GM19397 (cell line): ENCODE measurements at regions not wholly inside any gene's neighbourhood (a gene's known extent, or its start where the extent isn't known, plus 50 kb on each side); places are given as distances from the start of the nearest gene placed in this dataset.
"Not testable (repeated sequence)": the region's sequence is repeated elsewhere in the genome, so short reads cannot be mapped to it uniquely, and the experiment has no call there.

Experiments
- ATAC-seq: cut with Tn5 transposase; IDR thresholded peaks from one replicate; pipeline ENCODE4 v1.9.1; 2021; ENCODE audit warnings: mild to moderate bottlenecking, moderate library complexity; ENCODE audit not compliant: unreplicated experiment

GRCh38 chr9:17083258-17083657 is 51.6 kb upstream of the CNTLN start:
- no peak for ATAC-seq

GRCh38 chr9:17082343-17083064 is 52.3 kb upstream of the CNTLN start:
- ATAC-seq: no peak

- ATAC-seq: no peak
Observed at GRCh38 chr9:17081814-17082213, 53.0 kb upstream of the CNTLN start.

GRCh38 chr9:17081351-17081750 is 53.5 kb upstream of the CNTLN start:
- ATAC-seq: no peak

- ATAC-seq: no peak
Observed at GRCh38 chr9:17075758-17076485, 58.9 kb upstream of the CNTLN start.

GRCh38 chr9:17075146-17075757 is 59.6 kb upstream of the CNTLN start:
- ATAC-seq: no peak

- ATAC-seq: not testable (repeated sequence)
Observed at GRCh38 chr9:17072563-17072962, 62.3 kb upstream of the CNTLN start.

GRCh38 chr9:17068671-17069070 is 66.2 kb upstream of the CNTLN start:
- ATAC-seq: no peak

GRCh38 chr9:17065062-17065461 is 69.8 kb upstream of the CNTLN start:
- no peak for ATAC-seq

- no peak for ATAC-seq
Observed at GRCh38 chr9:17064558-17064957, 70.3 kb upstream of the CNTLN start.

GRCh38 chr9:17063535-17064135 is 71.2 kb upstream of the CNTLN start:
- peak; percentile 93 for ATAC-seq

- ATAC-seq: no peak
Observed at GRCh38 chr9:17062497-17062896, 72.3 kb upstream of the CNTLN start.

- no peak for ATAC-seq
Observed at GRCh38 chr9:17060450-17060849, 74.4 kb upstream of the CNTLN start.

- no peak for ATAC-seq
Observed at GRCh38 chr9:17059465-17059864, 75.4 kb upstream of the CNTLN start.

GRCh38 chr9:17057729-17058128 is 77.1 kb upstream of the CNTLN start:
- ATAC-seq: no peak

- no peak for ATAC-seq
Observed at GRCh38 chr9:17052626-17053025, 82.2 kb upstream of the CNTLN start.

- no peak for ATAC-seq
Observed at GRCh38 chr9:17045381-17045940, 89.4 kb upstream of the CNTLN start.

- no peak for ATAC-seq
Observed at GRCh38 chr9:17031546-17031945, 103.3 kb upstream of the CNTLN start.

- ATAC-seq: no peak
Observed at GRCh38 chr9:17025281-17025680, 109.6 kb upstream of the CNTLN start.

- ATAC-seq: no peak
Observed at GRCh38 chr9:17024129-17024528, 110.7 kb upstream of the CNTLN start.

GRCh38 chr9:17021387-17021970 is 113.4 kb upstream of the CNTLN start:
- ATAC-seq: no peak
